Heart left ventricle (tissue), 16 donors: ENCODE measurements at regions not wholly inside any gene's neighbourhood (a gene's known extent, or its start where the extent isn't known, plus 50 kb on each side); places are given as distances from the start of the nearest gene placed in this dataset.

ENCODE experiments used
- ATAC-seq, 4 donors: fragments of 200-7000 bp; cut with Tn5 transposase; one replicate each; pipeline ENCODE4 v1.9.1; 2020 to 2022; ENCODE audit warnings: moderate library complexity in 4 of 4, mild to moderate bottlenecking in 3 of 4, moderate number of reproducible peaks in 1 of 4
- DNase-seq, 5 donors: peaks; one replicate each; pipeline ENCODE4 v3.0.0-alpha.2; 2020
- H3K27ac ChIP-seq, 12 donors: fragments of 200-600 bp; sonication (generic) in 4 of 12; one replicate each; pipeline versions ENCODE4 v1.5.0 to v1.8.0; 2016 to 2022; ENCODE audit warnings: mild to moderate bottlenecking in 2 of 12
- H3K27me3 ChIP-seq, 9 donors: fragments of 200-600 bp; sonication (generic) in 2 of 9; one replicate each; pipeline versions ENCODE4 v1.5.1 to v1.8.0; 2016 to 2022; ENCODE audit warnings: mild to moderate bottlenecking in 3 of 9
- H3K36me3 ChIP-seq, 9 donors: fragments of 200-600 bp; sonication (generic) in 2 of 9; one replicate each; pipeline versions ENCODE4 v1.5.0 to v1.8.0; 2018 to 2022; ENCODE audit warnings: mild to moderate bottlenecking in 2 of 9
- H3K4me1 ChIP-seq, 12 donors: fragments of 200-600 bp; sonication (generic) in 4 of 12; one replicate each; pipeline versions ENCODE4 v1.5.0 to v1.8.0; 2016 to 2022; ENCODE audit warnings: mild to moderate bottlenecking in 3 of 12
- H3K4me3 ChIP-seq, 12 donors: fragments of 200-600 bp; sonication (generic) in 4 of 12; one replicate each; pipeline versions ENCODE4 v1.5.0 to v1.8.0; 2017 to 2022; ENCODE audit warnings: mild to moderate bottlenecking in 9 of 12, moderate library complexity in 4 of 12
- H3K9me3 ChIP-seq, 12 donors: fragments of 200-600 bp; sonication (generic) in 4 of 12; one replicate each; pipeline versions ENCODE4 v1.5.0 to v1.8.0; 2016 to 2022; ENCODE audit warnings: mild to moderate bottlenecking in 1 of 12
- CTCF ChIP-seq, 12 donors: fragments of 200-600 bp; sonication (generic) in 4 of 12; IDR thresholded peaks; one replicate each; pipeline versions ENCODE4 v1.5.0 to v1.8.0; 2018 to 2022; ENCODE audit warnings: antibody characterized with exemption in 12 of 12, mild to moderate bottlenecking in 5 of 12
- POLR2A ChIP-seq, 2 donors: fragments of 450-650 bp; IDR thresholded peaks; one replicate each; pipeline ENCODE4 v1.6.1; 2017; ENCODE audit warnings: antibody characterized with exemption in 2 of 2, mild to moderate bottlenecking in 2 of 2, moderate library complexity in 2 of 2
- WGBS, 4 donors: extraction: QIAGEN DNeasy Blood & Tissue Kit in 2 of 4; methylation state at CpG; one replicate each; pipeline versions ENCODE4 v1.1.5 to v1.1.7; 2013 to 2018; 5-methylcytosine and 5-hydroxymethylcytosine counted together
- intact Hi-C, 10 donors: fragments of 100-400 bp; cut with DNase I; formaldehyde crosslinking; loops; one replicate each; pipeline versions ENCODE4 v1.11.1 to v1.14.2; 2022
- donor health status: ischemic (EF 13 %, LVEDD 7.1; RV severe dilation, severe dysfunction).
- donor health status: healthy with polysubstance abuse.
- donor health status: DM: no; HTN: yes; CAD: no.
- donor health status: DM: no; HTN: no; CAD: no.
- donor health status: ischemic (EF 25% LVEDD 6.9; RV normal size, moderate dysfunction).
- donor health status: ischemic (EF 25% LVEDD 5.7; RV mildly dilated, moderate dysfunction).
- donor health status: healthy.
- donor health status: DM: yes; HTN: yes; CAD: no.
- donor health status: ischemic (EF 35%, LVEDD 5.7; RV mildly dilated, moderate dysfunction).
- donor health status: nonischemic (EF 11% LVEDD 7.7; RV severe dilation, severe dysfunction).
- donor health status: DM: yes; HTN: yes; CAD: no.
- donor health status: PGD.
- donor health status: ischemic (EF 29% LVEDD 5.4; RV normal size, mild dysfunction).
- donor health status: nonischemic (EF 23%, LVEDD 6.1; RV moderate dilation, normal function).

GRCh38 chr18:64260810-64261209 lies 111.9 kb upstream of the LINC00305 start:
- no peak for TF ChIP-seq CTCF (IDR thresholded peaks at IDR 0.05)
- TF ChIP-seq POLR2A (IDR thresholded peaks at IDR 0.05), result no peak
- no peaks in the 10 kb centered on the region for H3K27me3 ChIP-seq
- H3K4me1 ChIP-seq, result no peaks in the 10 kb centered on the region
- no peaks in the 10 kb centered on the region for H3K9me3 ChIP-seq
- DNase-seq (no peak), ATAC-seq (no peak)
- no peak overlapping the region for H3K4me3 ChIP-seq
- no peak overlapping the region for H3K27ac ChIP-seq
- intact Hi-C loops, result no loop called here
- WGBS, 4 donors, result 66 to 94% (median 89%) methylated on average over 2 of the region's 2 CpGs
- H3K36me3 ChIP-seq, result no peaks in the 10 kb centered on the region

GRCh38 chr18:64259871-64260270 lies 111.0 kb upstream of the LINC00305 start:
- Histone ChIP-seq H3K27ac (no peak overlapping the region), H3K27me3 (no peaks in the 10 kb centered on the region), H3K36me3 (no peaks in the 10 kb centered on the region), H3K9me3 (no peaks in the 10 kb centered on the region), H3K4me1 (no peaks in the 10 kb centered on the region), H3K4me3 (no peak overlapping the region)
- no peak for ATAC-seq
- TF ChIP-seq POLR2A (IDR thresholded peaks at IDR 0.05) (no peak), CTCF (IDR thresholded peaks at IDR 0.05) (no peak)
- intact Hi-C loops, result no loop called here
- 71 to 81% (median 77%) methylated on average over 4 of the region's 4 CpGs for WGBS, 4 donors
- no peak for DNase-seq

- no peaks in the 10 kb centered on the region for H3K4me1 ChIP-seq
- intact Hi-C loops, result no loop called here
- no peaks in the 10 kb centered on the region for H3K36me3 ChIP-seq
Measured at GRCh38 chr18:64258111-64258650, 109.3 kb upstream of the LINC00305 start.

GRCh38 chr18:64254399-64255093 lies 105.7 kb upstream of the LINC00305 start:
- no peaks in the 10 kb centered on the region for H3K27me3 ChIP-seq
- 87 to 97% (median 93%) methylated on average over 2 of the region's 2 CpGs for WGBS, 4 donors
- H3K27ac ChIP-seq, result no peak overlapping the region
- TF ChIP-seq CTCF (IDR thresholded peaks at IDR 0.05) (no peak), POLR2A (IDR thresholded peaks at IDR 0.05) (no peak)
- no peaks in the 10 kb centered on the region for H3K4me1 ChIP-seq
- H3K9me3 ChIP-seq, result no peaks in the 10 kb centered on the region
- DNase-seq, result no peak
- intact Hi-C loops, result no loop called here
- no peaks in the 10 kb centered on the region for H3K36me3 ChIP-seq
- H3K4me3 ChIP-seq, result no peak overlapping the region
- no peak for ATAC-seq

More at GRCh38 chr18:64258111-64258650, 109.3 kb upstream of the LINC00305 start:
- Histone ChIP-seq H3K27me3 (no peaks in the 10 kb centered on the region), H3K27ac (no peak overlapping the region), H3K9me3 (no peaks in the 10 kb centered on the region), H3K4me3 (no peak overlapping the region)
- WGBS, 4 donors, result 20 to 96% (median 91%) methylated on average over 1 to 5 of the region's 5 CpGs
- TF ChIP-seq POLR2A (IDR thresholded peaks at IDR 0.05) (no peak), CTCF (IDR thresholded peaks at IDR 0.05) (no peak)
- DNase-seq, result no peak
- no peak for ATAC-seq
